ENCODE measurements at regions not wholly inside any gene's neighbourhood (a gene's known extent, or its start where the extent isn't known, plus 50 kb on each side); places are given as distances from the start of the nearest gene placed in this dataset.

DNA sequence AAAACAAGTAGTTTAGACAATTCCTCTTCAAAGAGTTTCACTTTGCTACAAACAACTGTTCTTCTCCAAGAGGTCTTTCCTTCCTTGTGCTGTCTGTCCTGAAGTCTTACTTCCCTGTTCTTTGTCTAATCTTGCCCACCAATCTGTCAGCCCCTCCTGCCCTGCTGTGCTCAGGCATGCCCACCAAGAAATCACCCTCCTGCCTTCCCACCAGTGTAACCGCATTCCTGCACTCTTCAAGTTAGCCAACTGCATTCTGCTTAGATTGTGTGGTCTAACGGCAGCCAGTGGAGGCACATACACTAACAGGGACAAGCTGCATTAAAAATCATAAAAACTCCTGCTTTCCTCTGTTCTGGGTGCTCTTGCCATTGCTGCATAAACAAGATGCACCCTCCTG, 215.9 kb upstream of the RBMY1B start:
- intact Hi-C loops (cut with micrococcal nuclease), result no loop called here

DNA sequence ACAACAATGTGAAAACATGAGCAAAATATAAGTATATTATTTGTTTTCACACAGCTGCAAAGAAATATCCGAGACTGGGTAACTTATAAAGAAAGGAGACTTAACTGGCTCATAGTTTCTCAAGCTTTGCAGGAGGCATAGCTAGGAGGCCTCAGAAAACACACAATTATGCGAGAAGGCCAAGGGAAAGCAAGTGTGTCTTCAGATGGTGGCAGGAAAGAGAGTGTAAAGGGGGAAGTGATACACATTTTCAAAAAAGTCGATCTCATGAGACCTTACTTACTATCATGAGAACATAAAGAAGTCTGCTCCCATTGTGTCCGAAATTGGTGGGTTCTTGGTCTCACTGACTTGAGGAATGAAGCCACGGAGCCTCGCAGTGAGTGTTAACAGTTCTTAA, 208.9 kb upstream of the RBMY1B start:
- Histone ChIP-seq H3K27me3 (ENCODE audit: insufficient read depth, low read length) (no peaks in the 10 kb centered on the region), H3K9me3 (ENCODE audit: control insufficient read depth in 1 of 2, low read length in 2 of 2) (no peaks in the 10 kb centered on the region), H3K36me3 (ENCODE audit: insufficient read depth, low read length) (no peaks in the 10 kb centered on the region), H3K4me3 (ENCODE audit: low read length in 2 of 2) (no peak overlapping the region), H3K4me1 (ENCODE audit: insufficient read depth, low read length) (no peaks in the 10 kb centered on the region), H3K27ac (ENCODE audit: low read depth, low read length) (no peak overlapping the region)
- Mint-ChIP-seq H3K9me3 (no peaks in the 10 kb centered on the region), H3K4me1 (no peaks in the 10 kb centered on the region), H3K36me3 (no peaks in the 10 kb centered on the region), H3K27me3 (peaks cover 0 to 3% of the 10 kb centered on the region in 2 donors), H3K4me3 (no peak overlapping the region), H3K27ac (no peak overlapping the region)
- ChIA-PET POLR2A (ENCODE audit: partially characterized antibody) (no interaction called here), CTCF (ENCODE audit: partially characterized antibody) (no interaction called here)
- intact Hi-C loops (cut with micrococcal nuclease), result no loop called here
- DNase-seq, result no peak

More for the DNA sequence above, 215.9 kb upstream of the RBMY1B start:
- H3K4me3 Mint-ChIP-seq, result no peak overlapping the region
- Histone ChIP-seq H3K9me3 (ENCODE audit: control insufficient read depth in 1 of 2, low read length in 2 of 2) (no peaks in the 10 kb centered on the region), H3K27me3 (ENCODE audit: insufficient read depth, low read length) (no peaks in the 10 kb centered on the region), H3K4me1 (ENCODE audit: insufficient read depth, low read length) (no peaks in the 10 kb centered on the region), H3K36me3 (ENCODE audit: insufficient read depth, low read length) (no peaks in the 10 kb centered on the region), H3K27ac (ENCODE audit: low read depth, low read length) (no peak overlapping the region), H3K4me3 (ENCODE audit: low read length in 2 of 2) (no peak overlapping the region)
- no peaks in the 10 kb centered on the region for H3K36me3 Mint-ChIP-seq
- CTCF ChIA-PET (ENCODE audit: partially characterized antibody), result no interaction called here
- H3K9me3 Mint-ChIP-seq, result no peaks in the 10 kb centered on the region
- POLR2A ChIA-PET (ENCODE audit: partially characterized antibody), result no interaction called here
- H3K27me3 Mint-ChIP-seq, result peaks cover 0 to 3% of the 10 kb centered on the region in 2 donors
- H3K27ac Mint-ChIP-seq, result no peak overlapping the region
- no peak for DNase-seq
- H3K4me1 Mint-ChIP-seq, result no peaks in the 10 kb centered on the region

DNA sequence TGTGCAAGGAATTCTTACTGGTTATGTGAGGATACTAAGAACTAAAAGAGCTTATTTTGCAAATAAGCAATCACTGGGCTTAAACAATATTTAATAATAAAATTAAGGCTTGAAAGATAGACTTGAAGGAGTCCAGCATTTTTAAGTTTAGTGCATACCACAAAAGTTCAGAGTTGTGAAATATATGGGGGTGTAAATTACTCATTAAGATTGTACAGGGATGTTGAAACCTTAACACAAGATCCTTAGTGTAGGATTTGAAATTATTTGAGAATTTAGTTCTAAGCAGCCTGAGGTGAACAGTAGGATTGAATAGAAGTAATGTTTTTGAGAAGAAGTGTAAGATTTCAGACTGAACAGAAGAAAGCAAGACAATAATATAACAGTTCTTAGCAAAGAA, 195.8 kb upstream of the RBMY1B start:
- Mint-ChIP-seq H3K4me3 (no peak overlapping the region), H3K9me3 (no peaks in the 10 kb centered on the region), H3K36me3 (no peaks in the 10 kb centered on the region), H3K27me3 (peaks cover 0 to 2% of the 10 kb centered on the region in 2 donors), H3K4me1 (no peaks in the 10 kb centered on the region), H3K27ac (no peak overlapping the region)
- no peaks in the 10 kb centered on the region for H3K27me3 ChIP-seq (ENCODE audit: insufficient read depth, low read length)
- no peaks in the 10 kb centered on the region for H3K36me3 ChIP-seq (ENCODE audit: insufficient read depth, low read length)
- H3K9me3 ChIP-seq (ENCODE audit: control insufficient read depth in 1 of 2, low read length in 2 of 2), result no peaks in the 10 kb centered on the region
- no peak for DNase-seq
- no peak overlapping the region for H3K27ac ChIP-seq (ENCODE audit: low read depth, low read length)
- H3K4me3 ChIP-seq (ENCODE audit: low read length in 2 of 2), result no peak overlapping the region
- intact Hi-C loops (cut with micrococcal nuclease), result no loop called here
- CTCF ChIA-PET (ENCODE audit: partially characterized antibody), result no interaction called here
- POLR2A ChIA-PET (ENCODE audit: partially characterized antibody), result no interaction called here
- no peaks in the 10 kb centered on the region for H3K4me1 ChIP-seq (ENCODE audit: insufficient read depth, low read length)
